ENCODE measurements at regions not wholly inside any gene's neighbourhood (a gene's known extent, or its start where the extent isn't known, plus 50 kb on each side); places are given as distances from the start of the nearest gene placed in this dataset.

- CTCF ChIA-PET = no interaction called here
- WGBS, 2 experiments (ENCODE audit: extremely low coverage in 2 of 2, insufficient read length in 1 of 2) = no CpG with 5 or more reads among the region's 1 CpG
These were observed 423.8 kb upstream of the FRG1 start for GRCh38 chr4:189516902-189517301.

More at GRCh38 chr4:189516902-189517301, 423.8 kb upstream of the FRG1 start:
- Histone ChIP-seq H3K56ac (ENCODE audit: extremely low read depth, insufficient read depth, low read length) (no peak overlapping the region), H3K9me1 (ENCODE audit: insufficient read depth, low read length) (no peaks in the 10 kb centered on the region), H3K14ac (replicated peaks; ENCODE audit: low read depth, low read length) (no peak overlapping the region), H2BK5ac (ENCODE audit: low read depth, low read length, poor library complexity, severe bottlenecking) (no peak overlapping the region), H3K9ac (ENCODE audit: low read depth, low read length) (no peak overlapping the region), H2BK120ac (ENCODE audit: low read depth, low read length) (no peak overlapping the region), H4K8ac (ENCODE audit: low read depth in 2 of 2, low read length in 2 of 2) (no peak overlapping the region), H4K20me1 (ENCODE audit: insufficient read depth, low read length) (no peaks in the 10 kb centered on the region), H3K4me2 (ENCODE audit: low read depth, low read length) (no peak overlapping the region), H4K5ac (ENCODE audit: low read depth, low read length) (no peak overlapping the region), H2AK5ac (ENCODE audit: low read depth, low read length) (no peak overlapping the region), H2AFZ (replicated peaks; ENCODE audit: low read length, poor library complexity) (no peak overlapping the region), H3K4ac (ENCODE audit: low read depth, low read length) (no peak overlapping the region), H4K91ac (ENCODE audit: insufficient read depth, low read depth, low read length) (no peak overlapping the region), H3K4me3 (ENCODE audit: insufficient read depth, low read depth, low read length) (no peak overlapping the region), H3K27me3 (ENCODE audit: control insufficient read depth, insufficient read depth, low read length) (no peaks in the 10 kb centered on the region), H3K9me3 (ENCODE audit: control insufficient read depth, insufficient read depth, low read length) (peaks cover 22% of the 10 kb centered on the region), H2BK20ac (ENCODE audit: low read depth, low read length) (no peak overlapping the region), H3K79me1 (ENCODE audit: low read depth in 1 of 2, low read length in 2 of 2) (no peaks in the 10 kb centered on the region), H2BK15ac (ENCODE audit: low read depth, low read length) (no peak overlapping the region), H2AK9ac (replicated peaks; ENCODE audit: low read depth, low read length, poor library complexity) (no peak overlapping the region), H3K4me1 (ENCODE audit: control insufficient read depth, insufficient read depth, low read length) (no peaks in the 10 kb centered on the region), H3K36me3 (ENCODE audit: control insufficient read depth, insufficient read depth, low read length) (no peaks in the 10 kb centered on the region), H3K18ac (ENCODE audit: low read depth, low read length) (no peak overlapping the region), H3K27ac (ENCODE audit: insufficient read depth, low read length) (no peak overlapping the region), H3K23ac (ENCODE audit: low read depth, low read length) (no peak overlapping the region)
- intact Hi-C loops (cut with micrococcal nuclease) (no loop called here), dilution Hi-C loops (cut with HindIII; ENCODE audit: low sequenced_read_pairs, unreplicated experiment) (no loop called here), in situ Hi-C loops (cut with MboI; ENCODE audit: low sequenced_read_pairs) (no loop called here)
- TF ChIP-seq NFE2L2 (IDR thresholded peaks at IDR 0.05; ENCODE audit: low read depth, low read length) (no peak), CTCF (conservative IDR thresholded peaks at IDR 0.05; ENCODE audit: low read depth, low read length) (no peak), MAFK (IDR thresholded peaks at IDR 0.05; ENCODE audit: low read depth, low read length) (no peak), MAZ (IDR thresholded peaks at IDR 0.05; ENCODE audit: borderline replicate concordance, low read depth, low read length) (no peak), RAD21 (IDR thresholded peaks at IDR 0.05; ENCODE audit: low read length) (no peak), CHD1 (IDR thresholded peaks at IDR 0.05; ENCODE audit: low read depth, low read length) (no peak), SMC3 (IDR thresholded peaks at IDR 0.05; ENCODE audit: low read depth, low read length) (no peak), RFX5 (IDR thresholded peaks at IDR 0.05; ENCODE audit: low read depth, low read length) (no peak), CEBPB (IDR thresholded peaks at IDR 0.05; ENCODE audit: low read depth, low read length) (no peak), MXI1 (IDR thresholded peaks at IDR 0.05; ENCODE audit: borderline replicate concordance, low read depth, low read length) (no peak)
- TF ChIP-seq, protein P1, sequence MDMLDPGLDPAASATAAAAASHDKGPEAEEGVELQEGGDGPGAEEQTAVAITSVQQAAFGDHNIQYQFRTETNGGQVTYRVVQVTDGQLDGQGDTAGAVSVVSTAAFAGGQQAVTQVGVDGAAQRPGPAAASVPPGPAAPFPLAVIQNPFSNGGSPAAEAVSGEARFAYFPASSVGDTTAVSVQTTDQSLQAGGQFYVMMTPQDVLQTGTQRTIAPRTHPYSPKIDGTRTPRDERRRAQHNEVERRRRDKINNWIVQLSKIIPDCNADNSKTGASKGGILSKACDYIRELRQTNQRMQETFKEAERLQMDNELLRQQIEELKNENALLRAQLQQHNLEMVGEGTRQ (IDR thresholded peaks at IDR 0.05; ENCODE audit: low read depth, low read length) = no peak
- TF ChIP-seq, protein P2, sequence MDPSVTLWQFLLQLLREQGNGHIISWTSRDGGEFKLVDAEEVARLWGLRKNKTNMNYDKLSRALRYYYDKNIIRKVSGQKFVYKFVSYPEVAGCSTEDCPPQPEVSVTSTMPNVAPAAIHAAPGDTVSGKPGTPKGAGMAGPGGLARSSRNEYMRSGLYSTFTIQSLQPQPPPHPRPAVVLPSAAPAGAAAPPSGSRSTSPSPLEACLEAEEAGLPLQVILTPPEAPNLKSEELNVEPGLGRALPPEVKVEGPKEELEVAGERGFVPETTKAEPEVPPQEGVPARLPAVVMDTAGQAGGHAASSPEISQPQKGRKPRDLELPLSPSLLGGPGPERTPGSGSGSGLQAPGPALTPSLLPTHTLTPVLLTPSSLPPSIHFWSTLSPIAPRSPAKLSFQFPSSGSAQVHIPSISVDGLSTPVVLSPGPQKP (IDR thresholded peaks at IDR 0.05; ENCODE audit: borderline replicate concordance, low read depth, low read length) = no peak
- BruUV-seq (replicated peaks) = no TSS peak
- DNase-seq (no peak), ATAC-seq (ENCODE audit: low read depth) (no peak)
- POLR2A ChIA-PET (ENCODE audit: unreplicated experiment) = no interaction called here

Measured in IMR-90 (cell line).